ENCODE measurements at regions not wholly inside any gene's neighbourhood (a gene's known extent, or its start where the extent isn't known, plus 50 kb on each side); places are given as distances from the start of the nearest gene placed in this dataset.

- H3K4me3 Mint-ChIP-seq, result no peak overlapping the region
- no peak overlapping the region for H3K27ac Mint-ChIP-seq
- H3K9me3 Mint-ChIP-seq, result peaks cover 0 to 4% (median 0%) of the 10 kb centered on the region in 9 donors
- H3K27me3 Mint-ChIP-seq, result peaks cover 0 to 6% (median 0%) of the 10 kb centered on the region in 5 donors
- no peaks in the 10 kb centered on the region for H3K4me1 Mint-ChIP-seq
- ATAC-seq, result no peak
- POLR2A ChIA-PET, result no interaction called here
- no peak for DNase-seq
- no peaks in the 10 kb centered on the region for H3K36me3 Mint-ChIP-seq
Measured at GRCh38 chr20:60762386-60762785, 489.7 kb upstream of the CDH4 start.

- no peak for DNase-seq
- POLR2A ChIA-PET, result no interaction called here
- H3K4me1 Mint-ChIP-seq, result no peaks in the 10 kb centered on the region
- H3K9me3 Mint-ChIP-seq, result peaks cover 0 to 4% (median 0%) of the 10 kb centered on the region in 9 donors
- H3K4me3 Mint-ChIP-seq, result no peak overlapping the region
- no peak for ATAC-seq
- no peak overlapping the region for H3K27ac Mint-ChIP-seq
- no peaks in the 10 kb centered on the region for H3K36me3 Mint-ChIP-seq
- peaks cover 0 to 3% (median 0%) of the 10 kb centered on the region in 5 donors for H3K27me3 Mint-ChIP-seq
Measured at GRCh38 chr20:60764328-60764727, 487.7 kb upstream of the CDH4 start.

GRCh38 chr20:60764771-60765170 lies 487.3 kb upstream of the CDH4 start:
- Mint-ChIP-seq H3K9me3 (peaks cover 0 to 4% (median 0%) of the 10 kb centered on the region in 9 donors), H3K4me3 (no peak overlapping the region), H3K27ac (no peak overlapping the region), H3K4me1 (no peaks in the 10 kb centered on the region), H3K36me3 (no peaks in the 10 kb centered on the region), H3K27me3 (peaks cover 0 to 4% (median 2%) of the 10 kb centered on the region in 5 donors)
- ATAC-seq (no peak), DNase-seq (no peak)
- POLR2A ChIA-PET, result no interaction called here

- no peaks in the 10 kb centered on the region for H3K4me1 Mint-ChIP-seq
- POLR2A ChIA-PET, result no interaction called here
- DNase-seq, result no peak
- ATAC-seq, result no peak
- no peaks in the 10 kb centered on the region for H3K36me3 Mint-ChIP-seq
- H3K27me3 Mint-ChIP-seq, result peaks cover 0 to 7% (median 2%) of the 10 kb centered on the region in 5 donors
- no peak overlapping the region for H3K4me3 Mint-ChIP-seq
- no peak overlapping the region for H3K27ac Mint-ChIP-seq
- peaks cover 0 to 4% (median 0%) of the 10 kb centered on the region in 9 donors for H3K9me3 Mint-ChIP-seq
Measured at GRCh38 chr20:60765821-60766403, 486.1 kb upstream of the CDH4 start.

- POLR2A ChIA-PET, result no interaction called here
- H3K36me3 Mint-ChIP-seq, result no peaks in the 10 kb centered on the region
Measured at GRCh38 chr20:60768216-60768615, 483.8 kb upstream of the CDH4 start.

GRCh38 chr20:60780388-60781025 lies 471.6 kb upstream of the CDH4 start:
- peaks cover 2 to 14% (median 6%) of the 10 kb centered on the region in 5 donors for H3K27me3 Mint-ChIP-seq
- ATAC-seq (no peak), DNase-seq (no peak)
- no peak overlapping the region for H3K27ac Mint-ChIP-seq
- H3K4me3 Mint-ChIP-seq, result no peak overlapping the region
- POLR2A ChIA-PET, result no interaction called here
- no peaks in the 10 kb centered on the region for H3K4me1 Mint-ChIP-seq
- H3K36me3 Mint-ChIP-seq, result no peaks in the 10 kb centered on the region
- peaks cover 0 to 4% (median 0%) of the 10 kb centered on the region in 9 donors for H3K9me3 Mint-ChIP-seq

More at GRCh38 chr20:60768216-60768615, 483.8 kb upstream of the CDH4 start:
- Mint-ChIP-seq H3K27ac (no peak overlapping the region), H3K27me3 (peaks cover 0 to 7% (median 2%) of the 10 kb centered on the region in 5 donors), H3K4me3 (no peak overlapping the region), H3K9me3 (no peaks in the 10 kb centered on the region), H3K4me1 (no peaks in the 10 kb centered on the region)
- ATAC-seq (no peak), DNase-seq (no peak)

GRCh38 chr20:60782959-60783625 lies 469.0 kb upstream of the CDH4 start:
- DNase-seq, result no peak
- Mint-ChIP-seq H3K4me1 (no peaks in the 10 kb centered on the region), H3K27me3 (peaks cover 2 to 7% (median 4%) of the 10 kb centered on the region in 5 donors), H3K36me3 (no peaks in the 10 kb centered on the region), H3K27ac (no peak overlapping the region), H3K9me3 (peaks cover 0 to 4% (median 0%) of the 10 kb centered on the region in 9 donors), H3K4me3 (no peak overlapping the region)
- POLR2A ChIA-PET, result no interaction called here
- no peak for ATAC-seq

GRCh38 chr20:60785301-60785700 lies 466.8 kb upstream of the CDH4 start:
- H3K4me1 Mint-ChIP-seq, result no peaks in the 10 kb centered on the region
- H3K36me3 Mint-ChIP-seq, result no peaks in the 10 kb centered on the region
- no peak overlapping the region for H3K4me3 Mint-ChIP-seq
- H3K27me3 Mint-ChIP-seq, result peaks cover 5 to 25% (median 6%) of the 10 kb centered on the region in 5 donors
- POLR2A ChIA-PET, result no interaction called here
- no peak overlapping the region for H3K27ac Mint-ChIP-seq
- no peak for DNase-seq
- H3K9me3 Mint-ChIP-seq, result peaks cover 0 to 1% (median 0%) of the 10 kb centered on the region in 9 donors
- no peak for ATAC-seq

- ATAC-seq, result no peak
Measured at GRCh38 chr20:60785785-60786184, 466.3 kb upstream of the CDH4 start.

GRCh38 chr20:60786686-60787217 lies 465.3 kb upstream of the CDH4 start:
- no peak for ATAC-seq
- H3K4me3 Mint-ChIP-seq, result no peak overlapping the region
- H3K27me3 Mint-ChIP-seq, result peaks cover 3 to 30% (median 7%) of the 10 kb centered on the region in 5 donors
- no peaks in the 10 kb centered on the region for H3K4me1 Mint-ChIP-seq
- H3K36me3 Mint-ChIP-seq, result no peaks in the 10 kb centered on the region
- peaks cover 0 to 1% (median 0%) of the 10 kb centered on the region in 9 donors for H3K9me3 Mint-ChIP-seq
- no peak for DNase-seq
- H3K27ac Mint-ChIP-seq, result no peak overlapping the region
- POLR2A ChIA-PET, result no interaction called here

More at GRCh38 chr20:60785785-60786184, 466.3 kb upstream of the CDH4 start:
- Mint-ChIP-seq H3K4me1 (no peaks in the 10 kb centered on the region), H3K27ac (no peak overlapping the region), H3K9me3 (peaks cover 0 to 1% (median 0%) of the 10 kb centered on the region in 9 donors), H3K27me3 (peaks cover 5 to 25% (median 9%) of the 10 kb centered on the region in 5 donors), H3K4me3 (no peak overlapping the region), H3K36me3 (no peaks in the 10 kb centered on the region)
- no peak for DNase-seq
- POLR2A ChIA-PET, result no interaction called here

- H3K9me3 Mint-ChIP-seq, result peaks cover 0 to 1% (median 0%) of the 10 kb centered on the region in 9 donors
- POLR2A ChIA-PET, result no interaction called here
- peaks cover 3 to 36% (median 8%) of the 10 kb centered on the region in 5 donors for H3K27me3 Mint-ChIP-seq
Measured at GRCh38 chr20:60787276-60787675, 464.8 kb upstream of the CDH4 start.

GRCh38 chr20:60788070-60788469 lies 464.0 kb upstream of the CDH4 start:
- Mint-ChIP-seq H3K9me3 (peaks cover 0 to 1% (median 0%) of the 10 kb centered on the region in 9 donors), H3K4me3 (no peak overlapping the region), H3K4me1 (no peaks in the 10 kb centered on the region), H3K36me3 (no peaks in the 10 kb centered on the region), H3K27me3 (peaks cover 3 to 40% (median 9%) of the 10 kb centered on the region in 5 donors), H3K27ac (no peak overlapping the region)
- ATAC-seq (no peak), DNase-seq (no peak)
- POLR2A ChIA-PET, result no interaction called here

More at GRCh38 chr20:60787276-60787675, 464.8 kb upstream of the CDH4 start:
- Mint-ChIP-seq H3K27ac (no peak overlapping the region), H3K4me1 (no peaks in the 10 kb centered on the region), H3K4me3 (no peak overlapping the region), H3K36me3 (no peaks in the 10 kb centered on the region)
- ATAC-seq, result no peak
- DNase-seq, result no peak

- Mint-ChIP-seq H3K4me3 (no peak overlapping the region), H3K27ac (no peak overlapping the region), H3K9me3 (peaks cover 0 to 1% (median 0%) of the 10 kb centered on the region in 9 donors), H3K36me3 (no peaks in the 10 kb centered on the region), H3K4me1 (no peaks in the 10 kb centered on the region), H3K27me3 (peaks cover 4 to 41% (median 11%) of the 10 kb centered on the region in 5 donors)
- DNase-seq, result no peak
- no peak for ATAC-seq
- POLR2A ChIA-PET, result no interaction called here
Measured at GRCh38 chr20:60789399-60789798, 462.7 kb upstream of the CDH4 start.
